Activated CD4-positive, alpha-beta memory T cell treated with anti-CD3 and anti-CD28 coated beads for 36 hours (primary cell): ENCODE measurements at regions not wholly inside any gene's neighbourhood (a gene's known extent, or its start where the extent isn't known, plus 50 kb on each side); places are given as distances from the start of the nearest gene placed in this dataset.

Source experiments
- CTCF ChIA-PET: fragments of 350-600 bp; sonication (Branson Sonifier 250); formaldehyde crosslinking; loops from one replicate; lab custom pipeline; 2021; ENCODE audit warnings: antibody characterized with exemption, inconsistent platforms; lab: Charles Lee
- POLR2A ChIA-PET: fragments of 350-600 bp; sonication (Branson Sonifier 250); formaldehyde crosslinking; loops from one replicate; lab custom pipeline; 2021; ENCODE audit warnings: antibody characterized with exemption; lab: Charles Lee
- DNase-seq: peaks from one replicate; pipeline ENCODE4 v3.0.0-alpha.2; 2020
- H3K27ac Mint-ChIP-seq: one replicate; pipeline ENCODE4 v1.8.0; 2021; ENCODE audit warnings: mixed read lengths
- H3K27me3 Mint-ChIP-seq: one replicate; pipeline ENCODE4 v1.8.0; 2021; ENCODE audit warnings: mixed read lengths
- H3K36me3 Mint-ChIP-seq: one replicate; pipeline ENCODE4 v1.8.0; 2021; ENCODE audit warnings: mixed read lengths
- H3K4me1 Mint-ChIP-seq: one replicate; pipeline ENCODE4 v1.8.0; 2021; ENCODE audit warnings: low read depth, mixed read lengths
- H3K4me3 Mint-ChIP-seq: one replicate; pipeline ENCODE4 v1.8.0; 2021; ENCODE audit warnings: mild to moderate bottlenecking, mixed read lengths
- H3K9me3 Mint-ChIP-seq: one replicate; pipeline ENCODE4 v1.8.0; 2021; ENCODE audit warnings: mixed read lengths
- intact Hi-C: fragments of 100-400 bp; cut with micrococcal nuclease; formaldehyde crosslinking; loops from one replicate; pipeline ENCODE4 v1.15.1; 2023

GRCh38 chr1:231092380-231092779 lies 52.3 kb upstream of the FAM89A start:
- no peak overlapping the region for H3K27ac Mint-ChIP-seq
- H3K9me3 Mint-ChIP-seq: no peaks in the 10 kb centered on the region
- no peak for DNase-seq
- intact Hi-C loops: loop anchor here (1.0 kb wide), 1 partner anchor 175 kb away; no protein-coding TSS in a partner anchor
- no peaks in the 10 kb centered on the region for H3K4me1 Mint-ChIP-seq
- ChIA-PET POLR2A (no interaction called here), CTCF (interaction anchor here (0.7 to 2.5 kb wide), 10 partner anchors 15 to 175 kb away, joined by 3 to 23 read pairs (median 3); no protein-coding TSS in a partner anchor)
- H3K27me3 Mint-ChIP-seq: peaks cover 24% of the 10 kb centered on the region
- H3K4me3 Mint-ChIP-seq: no peak overlapping the region
- no peaks in the 10 kb centered on the region for H3K36me3 Mint-ChIP-seq

- DNase-seq: peak; percentile 56
- intact Hi-C loops: loop anchor here (1.0 kb wide), 1 partner anchor 175 kb away; no protein-coding TSS in a partner anchor
- CTCF ChIA-PET: interaction anchor here (0.7 to 2.5 kb wide), 10 partner anchors 15 to 175 kb away, joined by 3 to 23 read pairs (median 3); no protein-coding TSS in a partner anchor
- Mint-ChIP-seq H3K9me3 (no peaks in the 10 kb centered on the region), H3K27ac (no peak overlapping the region), H3K4me3 (no peak overlapping the region), H3K4me1 (no peaks in the 10 kb centered on the region), H3K27me3 (peaks cover 24% of the 10 kb centered on the region), H3K36me3 (no peaks in the 10 kb centered on the region)
- POLR2A ChIA-PET: no interaction called here
Observed at GRCh38 chr1:231091831-231092301, 51.8 kb upstream of the FAM89A start.

- Mint-ChIP-seq H3K36me3 (no peaks in the 10 kb centered on the region), H3K27me3 (peaks cover 24% of the 10 kb centered on the region), H3K9me3 (no peaks in the 10 kb centered on the region), H3K4me1 (no peaks in the 10 kb centered on the region), H3K27ac (no peak overlapping the region), H3K4me3 (no peak overlapping the region)
- ChIA-PET POLR2A (no interaction called here), CTCF (interaction anchor here (1.1 to 2.5 kb wide), 3 partner anchors 118 to 174 kb away, joined by 3 to 23 read pairs (median 5); no protein-coding TSS in a partner anchor)
- DNase-seq: no peak
- intact Hi-C loops: no loop called here
Observed at GRCh38 chr1:231091415-231091814, 51.4 kb upstream of the FAM89A start.
